A673 (cell line): ENCODE measurements at regions not wholly inside any gene's neighbourhood (a gene's known extent, or its start where the extent isn't known, plus 50 kb on each side); places are given as distances from the start of the nearest gene placed in this dataset.

Experiments
- EZH2 ChIP-seq: fragments of 200-600 bp; sonication (generic); IDR thresholded peaks from 2 replicates; pipeline ENCODE4 v1.6.1; 2017; ENCODE audit warnings: borderline replicate concordance, low read depth, mild to moderate bottlenecking, mixed read lengths, antibody characterized with exemption, low read length; ENCODE audit not compliant: poor library complexity, severe bottlenecking
- TF ChIP-seq, protein P1 (sequence below): fragments of 300-800, 200-600 bp; sonication (generic); conservative IDR thresholded peaks from 2 replicates; pipeline ENCODE4 v1.5.1; 2017; ENCODE audit warnings: low read depth, mild to moderate bottlenecking, antibody characterized with exemption, low read length, moderate library complexity, mixed read lengths

- TF ChIP-seq, protein P1, sequence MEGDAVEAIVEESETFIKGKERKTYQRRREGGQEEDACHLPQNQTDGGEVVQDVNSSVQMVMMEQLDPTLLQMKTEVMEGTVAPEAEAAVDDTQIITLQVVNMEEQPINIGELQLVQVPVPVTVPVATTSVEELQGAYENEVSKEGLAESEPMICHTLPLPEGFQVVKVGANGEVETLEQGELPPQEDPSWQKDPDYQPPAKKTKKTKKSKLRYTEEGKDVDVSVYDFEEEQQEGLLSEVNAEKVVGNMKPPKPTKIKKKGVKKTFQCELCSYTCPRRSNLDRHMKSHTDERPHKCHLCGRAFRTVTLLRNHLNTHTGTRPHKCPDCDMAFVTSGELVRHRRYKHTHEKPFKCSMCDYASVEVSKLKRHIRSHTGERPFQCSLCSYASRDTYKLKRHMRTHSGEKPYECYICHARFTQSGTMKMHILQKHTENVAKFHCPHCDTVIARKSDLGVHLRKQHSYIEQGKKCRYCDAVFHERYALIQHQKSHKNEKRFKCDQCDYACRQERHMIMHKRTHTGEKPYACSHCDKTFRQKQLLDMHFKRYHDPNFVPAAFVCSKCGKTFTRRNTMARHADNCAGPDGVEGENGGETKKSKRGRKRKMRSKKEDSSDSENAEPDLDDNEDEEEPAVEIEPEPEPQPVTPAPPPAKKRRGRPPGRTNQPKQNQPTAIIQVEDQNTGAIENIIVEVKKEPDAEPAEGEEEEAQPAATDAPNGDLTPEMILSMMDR, result no peak
- no peak for TF ChIP-seq EZH2
These were observed 68.9 kb upstream of the BOC start for GRCh38 chr3:113142476-113142875.
